Suprapubic skin (tissue), 4 donors: ENCODE measurements at regions not wholly inside any gene's neighbourhood (a gene's known extent, or its start where the extent isn't known, plus 50 kb on each side); places are given as distances from the start of the nearest gene placed in this dataset.

Source experiments
- CTCF ChIP-seq, 2 donors: fragments of 200-600 bp in 1 of 2; fragments of 450-650 bp in 1 of 2; sonication (generic) in 1 of 2; IDR thresholded peaks; one replicate each; pipeline ENCODE4 v1.5.1; 2016 to 2019; ENCODE audit warnings: antibody characterized with exemption in 2 of 2, mild to moderate bottlenecking in 1 of 2, moderate library complexity in 1 of 2
- POLR2A ChIP-seq, 2 donors: fragments of 450-650 bp; IDR thresholded peaks; one replicate each; pipeline ENCODE4 v1.6.1; 2017; ENCODE audit warnings: antibody characterized with exemption in 2 of 2, mild to moderate bottlenecking in 2 of 2, moderate library complexity in 2 of 2
- POLR2AphosphoS5 ChIP-seq, 3 donors: sonication (generic); formaldehyde crosslinking; IDR thresholded peaks; one replicate each; pipeline ENCODE4 v1.6.1; 2017; ENCODE audit warnings: antibody characterized with exemption in 3 of 3

GRCh38 chr3:86416334-86416733 lies 574.6 kb downstream of the VGLL3 start:
- TF ChIP-seq CTCF (IDR thresholded peaks at IDR 0.05) = no peak
- no peak for TF ChIP-seq POLR2A (IDR thresholded peaks at IDR 0.05)
- TF ChIP-seq POLR2AphosphoS5 (IDR thresholded peaks at IDR 0.05) = no peak
